H1 (cell line): ENCODE measurements at regions not wholly inside any gene's neighbourhood (a gene's known extent, or its start where the extent isn't known, plus 50 kb on each side); places are given as distances from the start of the nearest gene placed in this dataset.

Experiments
- CTCF ChIA-PET: fragments of 300-600 bp; sonication (Branson Sonifier 250); formaldehyde crosslinking; loops from one replicate; lab custom pipeline; 2021; ENCODE audit not compliant: partially characterized antibody; lab: Charles Lee
- POLR2A ChIA-PET: fragments of 300-600 bp; sonication (Branson Sonifier 250); formaldehyde crosslinking; loops from one replicate; lab custom pipeline; 2021; ENCODE audit warnings: inconsistent platforms; ENCODE audit not compliant: partially characterized antibody; lab: Charles Lee
- DNase-seq, 2 experiments: peaks; one replicate each; pipeline versions ENCODE4 v3.0.0 to v3.0.0-alpha.2; 2010 to 2022; ENCODE audit warnings: low spot score in 2 of 2, low read depth in 1 of 2, mixed read lengths in 1 of 2
- FAIRE-seq: peaks from 2 replicates; lab custom pipeline; 2011; peaks lifted over from hg19 to GRCh38; lab: Jason Lieb, UNC
- H2AFZ ChIP-seq: 2 replicates; pipeline ENCODE4 v1.8.1; 2012; ENCODE audit warnings: low read length, inconsistent platforms
- H2AK5ac ChIP-seq: 2 replicates; pipeline ENCODE4 v1.6.1; 2013; ENCODE audit warnings: low read depth, low read length
- H2BK120ac ChIP-seq: replicated peaks from 2 replicates; pipeline ENCODE3; 2013; ENCODE audit warnings: low read depth, low read length, inconsistent platforms
- H2BK12ac ChIP-seq: 2 replicates; pipeline ENCODE4 v1.6.1; 2013; ENCODE audit warnings: low read depth, low read length
- H2BK15ac ChIP-seq: 2 replicates; pipeline ENCODE4 v1.6.1; 2013; ENCODE audit warnings: low read length
- H2BK20ac ChIP-seq: 2 replicates; pipeline ENCODE4 v1.6.1; 2013; ENCODE audit warnings: low read length
- H2BK5ac ChIP-seq: 2 replicates; pipeline ENCODE4 v1.6.1; 2013; ENCODE audit warnings: low read depth, low read length
- H3K14ac ChIP-seq: 2 replicates; pipeline ENCODE4 v1.6.1; 2013; ENCODE audit warnings: inconsistent platforms; ENCODE audit not compliant: insufficient read length
- H3K18ac ChIP-seq: 2 replicates; pipeline ENCODE4 v1.6.1; 2013; ENCODE audit warnings: low read length; ENCODE audit errors: extremely low read depth
- H3K23ac ChIP-seq: 2 replicates; pipeline ENCODE4 v1.6.1; 2013; ENCODE audit warnings: inconsistent platforms; ENCODE audit not compliant: insufficient read length
- H3K23me2 ChIP-seq: 2 replicates; pipeline ENCODE4 v1.6.1; 2013; ENCODE audit warnings: low read depth, low read length
- H3K27ac ChIP-seq: 2 replicates; pipeline ENCODE4 v1.6.1; 2011; ENCODE audit warnings: low read depth, low read length, inconsistent platforms
- H3K27me3 ChIP-seq, 4 experiments: replicated peaks in 1 of 4; 1 replicate in 1 of 4; 2 replicates in 3 of 4; pipeline versions ENCODE4 v1.6.1 to v1.8.1; 2011 to 2013; ENCODE audit warnings: low read length in 3 of 4, mild to moderate bottlenecking in 3 of 4, inconsistent platforms in 2 of 4, mixed read lengths in 2 of 4, moderate library complexity in 1 of 4; ENCODE audit not compliant: control insufficient read depth in 3 of 4, insufficient read depth in 3 of 4; ENCODE audit errors: extremely low read depth in 1 of 4
- H3K36me3 ChIP-seq, 4 experiments: 2 replicates each; pipeline versions ENCODE4 v1.6.1 to v1.8.1; 2011 to 2013; ENCODE audit warnings: mild to moderate bottlenecking in 4 of 4, low read length in 3 of 4, moderate library complexity in 2 of 4, control low read depth in 1 of 4, inconsistent platforms in 1 of 4; ENCODE audit not compliant: insufficient read depth in 4 of 4, control insufficient read depth in 2 of 4
- H3K4ac ChIP-seq: replicated peaks from 2 replicates; pipeline ENCODE3; 2013; ENCODE audit warnings: low read length, low read depth, mixed read lengths, inconsistent platforms; ENCODE audit not compliant: insufficient read length
- H3K4me1 ChIP-seq, 4 experiments: replicated peaks in 1 of 4; 1 replicate in 1 of 4; 2 replicates in 3 of 4; pipeline versions ENCODE4 v1.6.1 to v1.8.1; 2011 to 2013; ENCODE audit warnings: low read length in 3 of 4, inconsistent platforms in 2 of 4, mixed read lengths in 1 of 4; ENCODE audit not compliant: insufficient read depth in 4 of 4, control insufficient read depth in 3 of 4
- H3K4me2 ChIP-seq, 2 experiments: 2 replicates each; pipeline versions ENCODE4 v1.6.1 to v1.8.1; 2011 to 2013; ENCODE audit warnings: low read depth in 2 of 2, low read length in 2 of 2, control low read depth in 1 of 2, inconsistent platforms in 1 of 2, mild to moderate bottlenecking in 1 of 2; ENCODE audit not compliant: insufficient read depth in 1 of 2
- H3K4me3 ChIP-seq, 4 experiments: fragments of 200-600, 300-600 bp in 1 of 4; sonication (generic), shearing (Covaris generic), sonication (Bioruptor Twin) in 1 of 4; 2 replicates each; pipeline versions ENCODE4 v1.5.1 to v1.8.1; 2011 to 2016; ENCODE audit warnings: low read length in 4 of 4, low read depth in 3 of 4, control low read depth in 2 of 4, inconsistent platforms in 2 of 4, mild to moderate bottlenecking in 2 of 4, mixed read lengths in 1 of 4, moderate library complexity in 1 of 4; ENCODE audit not compliant: insufficient read depth in 2 of 4; ENCODE audit errors: extremely low read depth in 1 of 4
- H3K56ac ChIP-seq: replicated peaks from 2 replicates; pipeline ENCODE3; 2013; ENCODE audit warnings: low read depth, mild to moderate bottlenecking, mixed read lengths, low read length, inconsistent platforms; ENCODE audit not compliant: insufficient read length
- H3K79me1 ChIP-seq: 2 replicates; pipeline ENCODE4 v1.6.1; 2013; ENCODE audit warnings: low read depth, low read length, control low read depth
- H3K79me2 ChIP-seq, 2 experiments: 2 replicates each; pipeline versions ENCODE4 v1.6.1 to v1.8.1; 2012 to 2013; ENCODE audit warnings: low read length in 2 of 2, mild to moderate bottlenecking in 2 of 2, inconsistent platforms in 1 of 2; ENCODE audit not compliant: insufficient read depth in 2 of 2, control insufficient read depth in 1 of 2
- H3K9ac ChIP-seq, 4 experiments: replicated peaks in 1 of 4; 1 replicate in 1 of 4; 2 replicates in 3 of 4; pipeline versions ENCODE4 v1.6.1 to v1.8.1; 2011 to 2013; ENCODE audit warnings: low read depth in 3 of 4, low read length in 3 of 4, control low read depth in 2 of 4, mild to moderate bottlenecking in 2 of 4, moderate library complexity in 2 of 4, inconsistent platforms in 1 of 4; ENCODE audit errors: extremely low read depth in 1 of 4
- H3K9me3 ChIP-seq, 2 experiments: 2 replicates each; pipeline versions ENCODE4 v1.6.1 to v1.8.1; 2012 to 2013; ENCODE audit warnings: mild to moderate bottlenecking in 2 of 2, moderate library complexity in 2 of 2, control low read depth in 1 of 2, inconsistent platforms in 1 of 2, low read depth in 1 of 2, low read length in 1 of 2, mixed read lengths in 1 of 2; ENCODE audit not compliant: insufficient read depth in 2 of 2
- H4K20me1 ChIP-seq, 2 experiments: replicated peaks in 1 of 2; 2 replicates each; pipeline versions ENCODE3 to v1.8.1; 2011 to 2013; ENCODE audit warnings: inconsistent platforms in 2 of 2, low read length in 2 of 2, mild to moderate bottlenecking in 1 of 2; ENCODE audit not compliant: insufficient read depth in 2 of 2, control insufficient read depth in 1 of 2
- H4K5ac ChIP-seq: 2 replicates; pipeline ENCODE4 v1.6.1; 2013; ENCODE audit warnings: low read length, low read depth, mixed read lengths, inconsistent platforms; ENCODE audit not compliant: insufficient read length
- H4K8ac ChIP-seq: 2 replicates; pipeline ENCODE4 v1.8.0; 2013; ENCODE audit warnings: mild to moderate bottlenecking, moderate library complexity, low read length, inconsistent platforms; ENCODE audit not compliant: insufficient read depth; ENCODE audit errors: extremely low read depth
- H4K91ac ChIP-seq: replicated peaks from 2 replicates; pipeline ENCODE3; 2013; ENCODE audit warnings: low read length, mixed read lengths, inconsistent platforms; ENCODE audit not compliant: insufficient read length
- ASH2L ChIP-seq: fragments of 200-600, 300-600 bp; sonication (generic); IDR thresholded peaks from one replicate; pipeline ENCODE4 v1.7.1; 2017; ENCODE audit warnings: low read length
- BRCA1 ChIP-seq: IDR thresholded peaks from 2 replicates; pipeline ENCODE4 v1.6.1; 2012; ENCODE audit warnings: low read depth, low read length, improper control_type of control experiment
- EZH2 ChIP-seq: fragments of 200-600 bp; sonication (generic); IDR thresholded peaks from 2 replicates; pipeline ENCODE4 v1.7.1; 2012; ENCODE audit warnings: low read depth, mild to moderate bottlenecking, moderate library complexity, low read length, inconsistent platforms; ENCODE audit not compliant: severe bottlenecking
- GABPA ChIP-seq: IDR thresholded peaks from 2 replicates; pipeline ENCODE4 v1.6.1; 2011; ENCODE audit warnings: mild to moderate bottlenecking, low read length, moderate library complexity, borderline replicate concordance; ENCODE audit not compliant: insufficient read depth
- GTF2F1 ChIP-seq: IDR thresholded peaks from 2 replicates; pipeline ENCODE4 v1.6.1; 2012; ENCODE audit warnings: low read depth, low read length, improper control_type of control experiment, borderline replicate concordance
- KDM1A ChIP-seq: fragments of 200-600, 300-600 bp; sonication (generic); IDR thresholded peaks from 2 replicates; pipeline ENCODE4 v1.7.1; 2016; ENCODE audit warnings: mild to moderate bottlenecking, low read length, borderline replicate concordance
- KDM5A ChIP-seq: fragments of 200-600 bp; IDR thresholded peaks from 2 replicates; pipeline ENCODE4 v1.7.1; 2012; ENCODE audit warnings: mild to moderate bottlenecking, low read length, inconsistent platforms, mixed read lengths
- MAFK ChIP-seq: IDR thresholded peaks from 2 replicates; pipeline ENCODE4 v1.6.1; 2012; ENCODE audit warnings: low read depth, mild to moderate bottlenecking, improper control_type of control experiment, low read length
- NANOG ChIP-seq: IDR thresholded peaks from 2 replicates; pipeline ENCODE4 v1.6.1; 2011; ENCODE audit warnings: low read length, low read depth, mild to moderate bottlenecking, inconsistent platforms; ENCODE audit not compliant: insufficient read depth, poor library complexity, severe bottlenecking
- POLR2A ChIP-seq, 2 experiments: IDR thresholded peaks; 1 replicate in 1 of 2; 2 replicates in 1 of 2; pipeline ENCODE4 v1.6.1; 2011; ENCODE audit warnings: low read depth in 2 of 2, low read length in 2 of 2, mild to moderate bottlenecking in 2 of 2; ENCODE audit errors: control extremely low read depth in 1 of 2
- RBBP5 ChIP-seq: IDR thresholded peaks from 2 replicates; pipeline ENCODE4 v1.7.1; 2012; ENCODE audit warnings: low read depth, mild to moderate bottlenecking, inconsistent platforms, low read length, moderate library complexity, borderline replicate concordance
- SIN3A ChIP-seq, 2 experiments: IDR thresholded peaks in 1 of 2; conservative IDR thresholded peaks in 1 of 2; 2 replicates each; pipeline ENCODE4 v1.6.1; 2011 to 2012; ENCODE audit warnings: low read length in 2 of 2, improper control_type of control experiment in 1 of 2, low read depth in 1 of 2, mild to moderate bottlenecking in 1 of 2
- SIRT6 ChIP-seq: IDR thresholded peaks from one replicate; pipeline ENCODE4 v1.7.1; 2012; ENCODE audit warnings: low read length, inconsistent platforms
- SIX5 ChIP-seq: IDR thresholded peaks from 2 replicates; pipeline ENCODE4 v1.6.1; 2011; ENCODE audit warnings: mild to moderate bottlenecking, low read depth, low read length
- SP1 ChIP-seq: IDR thresholded peaks from 2 replicates; pipeline ENCODE4 v1.6.1; 2011; ENCODE audit warnings: low read depth, low read length
- SRF ChIP-seq: IDR thresholded peaks from 2 replicates; pipeline ENCODE4 v1.6.1; 2011; ENCODE audit warnings: mild to moderate bottlenecking, low read depth, low read length, moderate library complexity
- TF ChIP-seq, protein P1 (sequence below): IDR thresholded peaks from 2 replicates; pipeline ENCODE4 v1.6.1; 2011; ENCODE audit warnings: low read depth, mild to moderate bottlenecking, low read length; ENCODE audit not compliant: insufficient read depth

DNA sequence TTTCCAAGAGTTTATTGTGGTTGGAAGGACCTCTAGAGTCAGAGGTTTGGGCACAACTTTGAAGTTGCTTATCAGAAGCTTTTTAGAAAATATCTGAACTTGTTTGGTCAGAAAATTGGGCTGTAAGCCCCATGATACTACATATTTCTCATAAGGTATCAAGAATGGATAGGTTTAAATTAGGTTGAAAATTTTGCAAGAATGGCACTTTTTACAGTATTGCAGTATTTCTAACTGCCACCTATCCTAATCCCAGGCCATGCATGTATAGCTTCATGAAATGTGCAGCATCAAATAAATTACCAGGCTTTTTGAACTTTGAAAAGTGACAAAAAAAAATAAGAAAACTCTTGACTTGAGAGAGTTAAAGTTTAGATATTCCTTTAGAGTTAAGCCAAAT lies 367.2 kb downstream of the FIGN start:
- Histone ChIP-seq H3K9ac (no peak overlapping the region), H3K4me2 (no peak overlapping the region), H2BK20ac (no peak overlapping the region), H2BK12ac (no peak overlapping the region), H3K4me3 (no peak overlapping the region), H3K9me3 (no peaks in the 10 kb centered on the region), H4K5ac (no peak overlapping the region), H4K20me1 (no peaks in the 10 kb centered on the region), H3K27me3 (no peaks in the 10 kb centered on the region), H3K18ac (no peak overlapping the region), H3K14ac (no peak overlapping the region), H3K36me3 (no peaks in the 10 kb centered on the region), H3K23ac (no peak overlapping the region), H2BK5ac (no peak overlapping the region), H2BK15ac (no peak overlapping the region), H2AK5ac (no peak overlapping the region), H2AFZ (no peak overlapping the region), H4K91ac (no peak overlapping the region), H3K4ac (no peak overlapping the region), H3K23me2 (no peaks in the 10 kb centered on the region), H3K56ac (no peak overlapping the region), H3K79me2 (no peaks in the 10 kb centered on the region), H4K8ac (no peak overlapping the region), H2BK120ac (no peak overlapping the region), H3K27ac (no peak overlapping the region), H3K79me1 (no peaks in the 10 kb centered on the region), H3K4me1 (no peaks in the 10 kb centered on the region)
- no peak for TF ChIP-seq POLR2A (IDR thresholded peaks at IDR 0.05; ENCODE audit: control extremely low read depth in 1 of 2, low read depth in 2 of 2, low read length in 2 of 2)
- TF ChIP-seq MAFK, result no peak
- no peak for TF ChIP-seq BRCA1
- TF ChIP-seq SRF, result no peak
- no peak for TF ChIP-seq SIX5
- TF ChIP-seq SP1, result no peak
- TF ChIP-seq GABPA, result no peak
- TF ChIP-seq, protein P1, sequence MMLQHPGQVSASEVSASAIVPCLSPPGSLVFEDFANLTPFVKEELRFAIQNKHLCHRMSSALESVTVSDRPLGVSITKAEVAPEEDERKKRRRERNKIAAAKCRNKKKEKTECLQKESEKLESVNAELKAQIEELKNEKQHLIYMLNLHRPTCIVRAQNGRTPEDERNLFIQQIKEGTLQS, result no peak
- TF ChIP-seq NANOG, result no peak
- TF ChIP-seq SIRT6, result no peak
- TF ChIP-seq GTF2F1, result no peak
- no peak for TF ChIP-seq RBBP5
- TF ChIP-seq SIN3A (conservative IDR thresholded peaks at IDR 0.05 in 1 of 2, IDR thresholded peaks at IDR 0.05 in 1 of 2; ENCODE audit: low read depth in 1 of 2, low read length in 2 of 2), result no peak
- TF ChIP-seq KDM1A, result no peak
- no peak for TF ChIP-seq ASH2L
- TF ChIP-seq EZH2, result no peak
- no peak for TF ChIP-seq KDM5A
- CTCF ChIA-PET, result interaction anchor here (0.7 to 2.2 kb wide), 5 partner anchors 21 to 1084 kb away, joined by 3 to 5 read pairs (median 3); no protein-coding TSS in a partner anchor
- POLR2A ChIA-PET, result no interaction called here
- FAIRE-seq (no peak), DNase-seq (no peak)
